SK-N-SH (cell line): ENCODE measurements at regions not wholly inside any gene's neighbourhood (a gene's known extent, or its start where the extent isn't known, plus 50 kb on each side); places are given as distances from the start of the nearest gene placed in this dataset.

Source experiments
- CTCF ChIA-PET: fragments of 300-600, 350-600 bp; formaldehyde crosslinking; extraction: SDS; loops from one replicate; lab custom pipeline; 2021; lab: Yijun Ruan, JAX
- POLR2A ChIA-PET: fragments of 350-600 bp; sonication (Branson Sonifier 250); formaldehyde crosslinking; extraction: SDS; loops from one replicate; lab custom pipeline; 2020; ENCODE audit warnings: antibody characterized with exemption, inconsistent platforms; lab: Yijun Ruan, JAX
- DNase-seq: peaks from one replicate; pipeline ENCODE4 v3.0.0; 2012
- H2AFZ ChIP-seq: fragments of 200-600 bp; sonication (generic); 2 replicates; pipeline ENCODE4 v1.8.1; 2016; ENCODE audit warnings: antibody characterized with exemption, mild to moderate bottlenecking, low read depth
- H3F3A ChIP-seq: fragments of 200-600 bp; sonication (generic); replicated peaks from 2 replicates; pipeline ENCODE3; 2016; ENCODE audit warnings: antibody characterized with exemption, mild to moderate bottlenecking; ENCODE audit not compliant: insufficient read depth
- H3K27ac ChIP-seq, 2 experiments: fragments of 200-500 bp in 1 of 2; fragments of 200-600 bp in 1 of 2; sonication (Bioruptor generic) in 1 of 2; sonication (generic), shearing (Covaris generic) in 1 of 2; 2 replicates each; pipeline versions ENCODE4 v1.5.1 to v1.6.1; 2014 to 2016; ENCODE audit warnings: low read depth in 2 of 2, inconsistent platforms in 1 of 2, low read length in 1 of 2, mild to moderate bottlenecking in 1 of 2, mixed read lengths in 1 of 2
- H3K27me3 ChIP-seq: fragments of 200-600 bp; sonication (generic), shearing (Covaris generic); 2 replicates; pipeline ENCODE4 v1.6.1; 2016; ENCODE audit warnings: mixed run types; ENCODE audit not compliant: insufficient read depth
- H3K36me3 ChIP-seq, 2 experiments: fragments of 200-500 bp in 1 of 2; fragments of 200-600 bp in 1 of 2; sonication (Bioruptor generic) in 1 of 2; sonication (generic) in 1 of 2; replicated peaks in 1 of 2; 2 replicates each; pipeline versions ENCODE3 to v1.5.1; 2014 to 2016; ENCODE audit warnings: low read length in 1 of 2, mild to moderate bottlenecking in 1 of 2; ENCODE audit not compliant: insufficient read depth in 2 of 2, control insufficient read depth in 1 of 2
- H3K4me1 ChIP-seq, 2 experiments: fragments of 200-500 bp in 1 of 2; fragments of 200-600 bp in 1 of 2; sonication (Bioruptor generic) in 1 of 2; sonication (generic), shearing (Covaris generic) in 1 of 2; 2 replicates each; pipeline versions ENCODE4 v1.5.1 to v1.6.1; 2014 to 2016; ENCODE audit warnings: low read depth in 1 of 2, low read length in 1 of 2, mixed run types in 1 of 2; ENCODE audit not compliant: insufficient read depth in 2 of 2, control insufficient read depth in 1 of 2
- H3K4me2 ChIP-seq: fragments of 200-600 bp; sonication (generic), shearing (Covaris generic); 2 replicates; pipeline ENCODE4 v1.6.1; 2017; ENCODE audit warnings: mixed run types
- H3K4me3 ChIP-seq, 2 experiments: fragments of 200-500 bp in 1 of 2; fragments of 200-600 bp in 1 of 2; sonication (Bioruptor generic) in 1 of 2; sonication (generic), shearing (Covaris generic) in 1 of 2; 2 replicates each; pipeline versions ENCODE4 v1.5.1 to v1.8.1; 2014 to 2016; ENCODE audit warnings: low read depth in 2 of 2, inconsistent platforms in 1 of 2, low read length in 1 of 2, mild to moderate bottlenecking in 1 of 2, mixed read lengths in 1 of 2, moderate library complexity in 1 of 2
- H3K79me2 ChIP-seq: fragments of 200-600 bp; sonication (generic); 2 replicates; pipeline ENCODE4 v1.8.1; 2017; ENCODE audit warnings: mild to moderate bottlenecking; ENCODE audit not compliant: insufficient read depth
- H3K9ac ChIP-seq: fragments of 200-600 bp; sonication (generic); 2 replicates; pipeline ENCODE4 v1.6.1; 2017; ENCODE audit warnings: mixed run types
- H3K9me2 ChIP-seq: fragments of 200-600 bp; sonication (generic); 2 replicates; pipeline ENCODE4 v1.6.1; 2017; ENCODE audit warnings: mixed run types
- H3K9me3 ChIP-seq: fragments of 200-600 bp; sonication (generic); 2 replicates; pipeline ENCODE4 v1.6.1; 2017; ENCODE audit warnings: mixed run types, mild to moderate bottlenecking, moderate library complexity
- H4K20me1 ChIP-seq: fragments of 200-600 bp; sonication (generic); 2 replicates; pipeline ENCODE4 v1.6.1; 2017; ENCODE audit warnings: mild to moderate bottlenecking, mixed run types; ENCODE audit not compliant: insufficient read depth
- CHD2 ChIP-seq: fragments of 150-350 bp; IDR thresholded peaks from 2 replicates; pipeline ENCODE4 v1.6.1; 2018; ENCODE audit warnings: low read length; ENCODE audit not compliant: partially characterized antibody
- ELF1 ChIP-seq: IDR thresholded peaks from 2 replicates; pipeline ENCODE4 v1.4.0; 2012
- FOSL2 ChIP-seq: IDR thresholded peaks from 2 replicates; pipeline ENCODE4 v1.4.0; 2012; ENCODE audit warnings: low read depth, mild to moderate bottlenecking, moderate library complexity, borderline replicate concordance
- FOXJ3 ChIP-seq: sonication (generic); formaldehyde crosslinking; IDR thresholded peaks from 2 replicates; pipeline ENCODE4 v1.5.1; 2020; ENCODE audit warnings: mild to moderate bottlenecking, missing genetic modification reagents
- IRF3 ChIP-seq: fragments of 150-350 bp; IDR thresholded peaks from 2 replicates; pipeline ENCODE4 v1.6.1; 2016; ENCODE audit warnings: mild to moderate bottlenecking, low read depth, low read length
- JUND ChIP-seq: IDR thresholded peaks from 2 replicates; pipeline ENCODE4 v1.4.0; 2012
- MEF2A ChIP-seq: IDR thresholded peaks from 2 replicates; pipeline ENCODE4 v1.4.0; 2012; ENCODE audit warnings: low read depth, borderline replicate concordance
- PBX3 ChIP-seq: IDR thresholded peaks from 2 replicates; pipeline ENCODE4; 2012
- POLR2AphosphoS5 ChIP-seq: IDR thresholded peaks from 2 replicates; pipeline ENCODE4 v1.6.1; 2012; ENCODE audit warnings: low read depth, low read length
- RAD21 ChIP-seq: IDR thresholded peaks from 2 replicates; pipeline ENCODE4 v1.6.1; 2012; ENCODE audit warnings: mild to moderate bottlenecking, low read length
- RCOR1 ChIP-seq: fragments of 150-350 bp; IDR thresholded peaks from 2 replicates; pipeline ENCODE4 v1.6.1; 2017; ENCODE audit warnings: antibody characterized with exemption, low read length
- RFX5 ChIP-seq: IDR thresholded peaks from 2 replicates; pipeline ENCODE4 v1.6.1; 2012; ENCODE audit warnings: mild to moderate bottlenecking, improper control_type of control experiment, low read length
- RXRA ChIP-seq: IDR thresholded peaks from 2 replicates; pipeline ENCODE4 v1.4.0; 2012; ENCODE audit warnings: low read depth, mild to moderate bottlenecking, borderline replicate concordance
- SIN3A ChIP-seq: IDR thresholded peaks from 2 replicates; pipeline ENCODE4 v1.6.1; 2012; ENCODE audit warnings: low read depth, mild to moderate bottlenecking, low read length, moderate library complexity, borderline replicate concordance
- TAF1 ChIP-seq: IDR thresholded peaks from 2 replicates; pipeline ENCODE4 v1.6.1; 2012; ENCODE audit warnings: low read depth, mild to moderate bottlenecking, low read length, moderate library complexity, borderline replicate concordance
- TCF12 ChIP-seq: IDR thresholded peaks from 2 replicates; pipeline ENCODE4 v1.4.0; 2012
- TEAD4 ChIP-seq: IDR thresholded peaks from 2 replicates; pipeline ENCODE4 v1.4.0; 2012; ENCODE audit warnings: mild to moderate bottlenecking, borderline replicate concordance; ENCODE audit not compliant: insufficient read depth
- YY1 ChIP-seq: IDR thresholded peaks from 2 replicates; pipeline ENCODE4 v1.4.0; 2012; ENCODE audit warnings: low read depth, mild to moderate bottlenecking
- WGBS: methylation state at CpG from one replicate; pipeline ENCODE4 v1.1.6; 2017; ENCODE audit warnings: low lambda C conversion rate; 5-methylcytosine and 5-hydroxymethylcytosine counted together
- TF ChIP-seq, protein P1 (sequence below): IDR thresholded peaks from 2 replicates; pipeline ENCODE4 v1.4.0; 2012; ENCODE audit warnings: low read depth, borderline replicate concordance

- TF ChIP-seq SIN3A = peak; percentile 33; the same call in 1 of the 2 replicates
- TF ChIP-seq POLR2AphosphoS5 = no peak
- 0 out of 2 replicates have a peak, but pooled peaks have one; percentile 10 for TF ChIP-seq TCF12
- no peak for TF ChIP-seq RCOR1
- no peak for TF ChIP-seq TEAD4
- peak; percentile 43; the same call in 1 of the 2 replicates for TF ChIP-seq YY1
- no peak for TF ChIP-seq MEF2A
- TF ChIP-seq CHD2 = no peak
- TF ChIP-seq JUND = no peak
- no peak for TF ChIP-seq IRF3
Observed at GRCh38 chr1:173420330-173420806, 56.8 kb upstream of the PRDX6 start (continued).

- no peaks in the 10 kb centered on the region for H3K9me3 ChIP-seq
- H4K20me1 ChIP-seq = no peaks in the 10 kb centered on the region
- no peak overlapping the region for H3K9ac ChIP-seq
- no peak overlapping the region for H3K4me2 ChIP-seq
- H3K4me3 ChIP-seq = no peak overlapping the region
- CTCF ChIA-PET = interaction anchor here (0.9 to 1.5 kb wide), 4 partner anchors 9 to 679 kb away, joined by 3 to 5 read pairs (median 4); no protein-coding TSS in a partner anchor
- POLR2A ChIA-PET = no interaction called here
- no peaks in the 10 kb centered on the region for H3K36me3 ChIP-seq
- no peaks in the 10 kb centered on the region for H3K9me2 ChIP-seq
- no peak overlapping the region for H3K27ac ChIP-seq
- DNase-seq = no peak
- no peaks in the 10 kb centered on the region for H3F3A ChIP-seq
- no peak overlapping the region for H2AFZ ChIP-seq
- H3K27me3 ChIP-seq = no peaks in the 10 kb centered on the region
- H3K79me2 ChIP-seq = no peaks in the 10 kb centered on the region
- 97% methylated on average over 4 of the region's 4 CpGs for WGBS
- TF ChIP-seq RFX5 (no peak), FOXJ3 (no peak), TAF1 (no peak), PBX3 (no peak), RCOR1 (no peak), RXRA (no peak), POLR2AphosphoS5 (no peak), FOSL2 (no peak), TCF12 (no peak), YY1 (no peak), MEF2A (no peak), RAD21 (no peak), ELF1 (no peak)
- TF ChIP-seq, protein P1, sequence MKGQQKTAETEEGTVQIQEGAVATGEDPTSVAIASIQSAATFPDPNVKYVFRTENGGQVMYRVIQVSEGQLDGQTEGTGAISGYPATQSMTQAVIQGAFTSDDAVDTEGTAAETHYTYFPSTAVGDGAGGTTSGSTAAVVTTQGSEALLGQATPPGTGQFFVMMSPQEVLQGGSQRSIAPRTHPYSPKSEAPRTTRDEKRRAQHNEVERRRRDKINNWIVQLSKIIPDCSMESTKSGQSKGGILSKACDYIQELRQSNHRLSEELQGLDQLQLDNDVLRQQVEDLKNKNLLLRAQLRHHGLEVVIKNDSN = no peak
- peaks cover 0 to 2% of the 10 kb centered on the region in 2 experiments; a peak in 1 of 4 replicates for H3K4me1 ChIP-seq
Observed at GRCh38 chr1:173421286-173421685, 55.8 kb upstream of the PRDX6 start.
